HEK293T (cell line): ENCODE measurements at regions not wholly inside any gene's neighbourhood (a gene's known extent, or its start where the extent isn't known, plus 50 kb on each side); places are given as distances from the start of the nearest gene placed in this dataset.

Source experiments
- CTBP1 ChIP-seq: fragments of 450-650 bp; IDR thresholded peaks from 2 replicates; pipeline ENCODE4 v1.6.1; 2016; ENCODE audit warnings: borderline replicate concordance
- FOXM1 ChIP-seq: fragments of 450-650 bp; IDR thresholded peaks from 2 replicates; pipeline ENCODE4 v1.6.1; 2017; ENCODE audit warnings: mild to moderate bottlenecking, borderline replicate concordance
- L3MBTL2 ChIP-seq: fragments of 450-650 bp; conservative IDR thresholded peaks from 2 replicates; pipeline ENCODE4 v1.6.1; 2016; ENCODE audit warnings: mild to moderate bottlenecking
- SP1 ChIP-seq: fragments of 450-650 bp; IDR thresholded peaks from 2 replicates; pipeline ENCODE4 v1.6.1; 2017
- TARDBP ChIP-seq: fragments of 450-650 bp; IDR thresholded peaks from 2 replicates; pipeline ENCODE4 v1.6.1; 2016
- ZNF384 ChIP-seq: fragments of 450-650 bp; IDR thresholded peaks from 2 replicates; pipeline ENCODE4 v1.6.1; 2016

- TF ChIP-seq CTBP1 = no peak
- no peak for TF ChIP-seq FOXM1
- no peak for TF ChIP-seq TARDBP
- TF ChIP-seq ZNF384 = no peak
- TF ChIP-seq SP1 = no peak
- no peak for TF ChIP-seq L3MBTL2
These were observed 99.9 kb upstream of the GSE1 start for GRCh38 chr16:85513180-85513579.
